SK-N-SH (cell line): ENCODE measurements at regions not wholly inside any gene's neighbourhood (a gene's known extent, or its start where the extent isn't known, plus 50 kb on each side); places are given as distances from the start of the nearest gene placed in this dataset.

Experiments used
- EP300 ChIP-seq, 2 experiments: IDR thresholded peaks; 2 replicates each; pipeline versions ENCODE4 v1.4.0 to v1.6.1; 2012; ENCODE audit warnings: borderline replicate concordance in 1 of 2, low read depth in 1 of 2, low read length in 1 of 2
- FOSL2 ChIP-seq: IDR thresholded peaks from 2 replicates; pipeline ENCODE4 v1.4.0; 2012; ENCODE audit warnings: low read depth, mild to moderate bottlenecking, moderate library complexity, borderline replicate concordance
- FOXM1 ChIP-seq: IDR thresholded peaks from 2 replicates; pipeline ENCODE4 v1.4.0; 2012; ENCODE audit warnings: low read depth, mild to moderate bottlenecking
- GABPA ChIP-seq: IDR thresholded peaks from 2 replicates; pipeline ENCODE4 v1.4.0; 2012; ENCODE audit warnings: low read depth, mild to moderate bottlenecking
- POLR2AphosphoS5 ChIP-seq: IDR thresholded peaks from 2 replicates; pipeline ENCODE4 v1.6.1; 2012; ENCODE audit warnings: low read depth, low read length
- RCOR1 ChIP-seq: fragments of 150-350 bp; IDR thresholded peaks from 2 replicates; pipeline ENCODE4 v1.6.1; 2017; ENCODE audit warnings: antibody characterized with exemption, low read length
- RFX5 ChIP-seq: IDR thresholded peaks from 2 replicates; pipeline ENCODE4 v1.6.1; 2012; ENCODE audit warnings: mild to moderate bottlenecking, improper control_type of control experiment, low read length
- SIN3A ChIP-seq: IDR thresholded peaks from 2 replicates; pipeline ENCODE4 v1.6.1; 2012; ENCODE audit warnings: low read depth, mild to moderate bottlenecking, low read length, moderate library complexity, borderline replicate concordance
- TCF12 ChIP-seq: IDR thresholded peaks from 2 replicates; pipeline ENCODE4 v1.4.0; 2012
- USF1 ChIP-seq: IDR thresholded peaks from 2 replicates; pipeline ENCODE4 v1.4.0; 2012; ENCODE audit warnings: low read depth, borderline replicate concordance
- TF ChIP-seq, protein P1 (sequence below): IDR thresholded peaks from 2 replicates; pipeline ENCODE4; 2012
- TF ChIP-seq, protein P2 (sequence below): fragments of 200-600 bp; sonication (generic); IDR thresholded peaks from 2 replicates; pipeline ENCODE4 v1.6.1; 2017; ENCODE audit warnings: antibody characterized with exemption, mild to moderate bottlenecking, moderate library complexity
- TF ChIP-seq, protein P3 (sequence below): IDR thresholded peaks from 2 replicates; pipeline ENCODE4 v1.4.0; 2012; ENCODE audit warnings: low read depth, borderline replicate concordance

- peak; percentile 86; the same call in 1 of the 2 replicates for TF ChIP-seq POLR2AphosphoS5
- TF ChIP-seq RFX5: no peak
- TF ChIP-seq FOSL2: peak; percentile 99
- TF ChIP-seq, protein P1, sequence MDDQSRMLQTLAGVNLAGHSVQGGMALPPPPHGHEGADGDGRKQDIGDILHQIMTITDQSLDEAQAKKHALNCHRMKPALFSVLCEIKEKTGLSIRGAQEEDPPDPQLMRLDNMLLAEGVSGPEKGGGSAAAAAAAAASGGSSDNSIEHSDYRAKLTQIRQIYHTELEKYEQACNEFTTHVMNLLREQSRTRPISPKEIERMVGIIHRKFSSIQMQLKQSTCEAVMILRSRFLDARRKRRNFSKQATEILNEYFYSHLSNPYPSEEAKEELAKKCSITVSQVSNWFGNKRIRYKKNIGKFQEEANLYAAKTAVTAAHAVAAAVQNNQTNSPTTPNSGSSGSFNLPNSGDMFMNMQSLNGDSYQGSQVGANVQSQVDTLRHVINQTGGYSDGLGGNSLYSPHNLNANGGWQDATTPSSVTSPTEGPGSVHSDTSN: peak; percentile 98
- TF ChIP-seq, protein P2, sequence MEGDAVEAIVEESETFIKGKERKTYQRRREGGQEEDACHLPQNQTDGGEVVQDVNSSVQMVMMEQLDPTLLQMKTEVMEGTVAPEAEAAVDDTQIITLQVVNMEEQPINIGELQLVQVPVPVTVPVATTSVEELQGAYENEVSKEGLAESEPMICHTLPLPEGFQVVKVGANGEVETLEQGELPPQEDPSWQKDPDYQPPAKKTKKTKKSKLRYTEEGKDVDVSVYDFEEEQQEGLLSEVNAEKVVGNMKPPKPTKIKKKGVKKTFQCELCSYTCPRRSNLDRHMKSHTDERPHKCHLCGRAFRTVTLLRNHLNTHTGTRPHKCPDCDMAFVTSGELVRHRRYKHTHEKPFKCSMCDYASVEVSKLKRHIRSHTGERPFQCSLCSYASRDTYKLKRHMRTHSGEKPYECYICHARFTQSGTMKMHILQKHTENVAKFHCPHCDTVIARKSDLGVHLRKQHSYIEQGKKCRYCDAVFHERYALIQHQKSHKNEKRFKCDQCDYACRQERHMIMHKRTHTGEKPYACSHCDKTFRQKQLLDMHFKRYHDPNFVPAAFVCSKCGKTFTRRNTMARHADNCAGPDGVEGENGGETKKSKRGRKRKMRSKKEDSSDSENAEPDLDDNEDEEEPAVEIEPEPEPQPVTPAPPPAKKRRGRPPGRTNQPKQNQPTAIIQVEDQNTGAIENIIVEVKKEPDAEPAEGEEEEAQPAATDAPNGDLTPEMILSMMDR: no peak
- TF ChIP-seq, protein P3, sequence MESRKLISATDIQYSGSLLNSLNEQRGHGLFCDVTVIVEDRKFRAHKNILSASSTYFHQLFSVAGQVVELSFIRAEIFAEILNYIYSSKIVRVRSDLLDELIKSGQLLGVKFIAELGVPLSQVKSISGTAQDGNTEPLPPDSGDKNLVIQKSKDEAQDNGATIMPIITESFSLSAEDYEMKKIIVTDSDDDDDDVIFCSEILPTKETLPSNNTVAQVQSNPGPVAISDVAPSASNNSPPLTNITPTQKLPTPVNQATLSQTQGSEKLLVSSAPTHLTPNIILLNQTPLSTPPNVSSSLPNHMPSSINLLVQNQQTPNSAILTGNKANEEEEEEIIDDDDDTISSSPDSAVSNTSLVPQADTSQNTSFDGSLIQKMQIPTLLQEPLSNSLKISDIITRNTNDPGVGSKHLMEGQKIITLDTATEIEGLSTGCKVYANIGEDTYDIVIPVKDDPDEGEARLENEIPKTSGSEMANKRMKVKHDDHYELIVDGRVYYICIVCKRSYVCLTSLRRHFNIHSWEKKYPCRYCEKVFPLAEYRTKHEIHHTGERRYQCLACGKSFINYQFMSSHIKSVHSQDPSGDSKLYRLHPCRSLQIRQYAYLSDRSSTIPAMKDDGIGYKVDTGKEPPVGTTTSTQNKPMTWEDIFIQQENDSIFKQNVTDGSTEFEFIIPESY: peak; percentile 86
- no peak for TF ChIP-seq GABPA
- TF ChIP-seq EP300 (IDR thresholded peaks at IDR 0.05; ENCODE audit: borderline replicate concordance in 1 of 2, low read depth in 1 of 2, low read length in 1 of 2): peak; percentile 35 to 99; a peak in 3 of 4 replicates
- peak; percentile 88; the same call in 1 of the 2 replicates for TF ChIP-seq SIN3A
- TF ChIP-seq USF1: peak; percentile 93
- TF ChIP-seq TCF12: peak; percentile 95
- TF ChIP-seq FOXM1: peak; percentile 97
- no peak for TF ChIP-seq RCOR1
- TF ChIP-seq, all 33 proteins: peak for 19
Observed at GRCh38 chr2:37561615-37562569, 109.5 kb downstream of the CDC42EP3 start (continued).
